Left renal pelvis (tissue), 4 donors: ENCODE measurements at regions not wholly inside any gene's neighbourhood (a gene's known extent, or its start where the extent isn't known, plus 50 kb on each side); places are given as distances from the start of the nearest gene placed in this dataset.
A peak's percentile ranks its signal among the peaks of the same experiment; 100 is the strongest.

Source experiments
- DNase-seq, 4 donors: peaks; one replicate each; pipeline ENCODE4 v3.0.0-alpha.2; 2013; ENCODE audit warnings: low read depth in 4 of 4, low spot score in 3 of 4

- no peak for DNase-seq
Measured at GRCh38 chr12:115716551-115716950, 560.9 kb downstream of the MED13L start.

GRCh38 chr12:115712676-115713075 lies 564.8 kb downstream of the MED13L start:
- no peak for DNase-seq

GRCh38 chr12:115710104-115710564 lies 567.4 kb downstream of the MED13L start:
- no peak for DNase-seq

GRCh38 chr12:115709540-115710011 lies 567.9 kb downstream of the MED13L start:
- peak in 1 of 4 donors; percentile 41 for DNase-seq

GRCh38 chr12:115708801-115709200 lies 568.7 kb downstream of the MED13L start:
- no peak for DNase-seq

DNA sequence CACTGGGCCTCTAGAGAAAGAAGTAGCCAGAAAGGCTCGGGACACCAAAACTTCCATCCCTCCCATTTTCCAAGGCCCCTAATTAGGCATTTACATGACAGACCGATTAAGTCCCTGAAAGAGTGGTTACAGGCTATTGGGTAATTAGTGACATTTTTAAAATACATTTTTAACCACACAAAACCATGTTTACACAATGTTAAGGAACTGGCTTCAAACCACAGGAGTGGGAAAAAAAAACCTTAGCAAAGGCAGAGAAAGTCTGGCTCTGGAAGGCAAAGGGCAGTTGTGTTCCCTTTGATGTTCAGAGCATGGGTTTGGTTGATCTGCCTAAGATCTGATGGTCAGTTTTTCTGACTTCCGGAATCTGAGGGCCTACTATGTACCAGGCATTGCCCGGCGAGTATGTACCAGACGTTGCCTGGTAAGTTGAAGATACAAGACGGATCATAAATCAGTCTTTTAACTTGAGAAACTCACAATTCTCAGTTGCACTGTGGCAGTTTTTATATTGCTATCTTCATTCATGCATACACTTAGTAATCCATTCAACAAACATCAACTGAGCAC lies 576.5 kb downstream of the MED13L start:
- DNase-seq, result no peak

DNA sequence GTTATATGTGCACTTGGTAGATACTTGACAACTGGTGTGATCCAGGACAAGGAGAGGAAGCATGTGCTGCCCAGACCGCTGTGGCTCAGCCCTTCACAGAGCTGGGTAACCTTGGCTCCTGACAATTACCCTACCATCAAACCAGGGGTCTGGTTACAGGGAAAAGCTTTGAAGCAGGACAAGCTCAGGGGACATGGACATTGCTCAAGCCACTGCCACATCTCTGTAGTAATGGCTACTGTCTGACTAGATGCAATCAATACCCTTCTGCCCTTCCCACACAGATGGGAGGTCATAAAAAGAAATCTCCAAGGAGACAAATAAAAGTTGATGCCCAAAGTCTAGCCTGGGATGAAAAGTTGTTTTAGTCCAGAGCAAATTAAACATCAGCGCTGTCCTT lies 577.4 kb downstream of the MED13L start:
- DNase-seq, result no peak

GRCh38 chr12:115698257-115698656 lies 579.2 kb downstream of the MED13L start:
- DNase-seq, result no peak

DNA sequence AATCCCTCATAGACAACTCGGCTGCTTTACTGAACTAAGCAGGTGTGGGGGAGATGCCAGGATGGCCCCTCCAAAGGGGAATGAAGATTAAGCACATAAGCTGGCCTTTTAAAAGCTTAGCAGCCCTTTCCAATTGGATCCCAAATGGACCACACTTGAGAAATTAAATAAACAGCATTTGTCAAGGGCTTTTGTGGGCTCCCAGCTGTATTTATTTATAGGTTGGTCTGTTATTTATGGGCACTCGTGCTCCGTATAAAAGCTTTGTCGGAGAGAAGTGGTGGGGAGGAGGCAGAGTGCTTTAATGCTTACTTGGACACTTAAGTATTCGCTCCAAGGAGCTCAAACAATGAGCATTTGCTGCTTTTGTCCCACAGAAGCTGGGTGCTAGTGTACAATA lies 580.2 kb downstream of the MED13L start:
- no peak for DNase-seq

GRCh38 chr12:115694564-115694963 lies 582.9 kb downstream of the MED13L start:
- no peak for DNase-seq

- no peak for DNase-seq
Measured at GRCh38 chr12:115693970-115694369, 583.5 kb downstream of the MED13L start.

DNA sequence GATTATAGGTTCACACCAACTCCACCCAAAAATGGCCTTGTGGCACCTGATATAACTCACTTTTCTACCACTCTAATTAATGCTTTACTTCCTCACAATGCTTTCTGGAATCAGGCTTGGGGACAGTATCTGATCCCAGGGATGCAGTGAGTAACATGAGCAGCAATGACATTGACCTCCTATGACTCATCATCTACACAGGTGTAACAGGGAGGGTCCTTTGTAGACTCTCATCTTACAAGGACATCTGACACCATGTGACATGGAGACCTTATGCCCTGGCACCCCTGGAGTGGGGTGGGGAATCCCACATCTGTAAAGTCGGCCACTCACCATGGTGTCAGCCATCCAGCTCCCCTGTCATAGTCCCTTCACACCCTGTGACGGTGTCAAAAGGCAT lies 586.4 kb downstream of the MED13L start:
- DNase-seq, result no peak

DNA sequence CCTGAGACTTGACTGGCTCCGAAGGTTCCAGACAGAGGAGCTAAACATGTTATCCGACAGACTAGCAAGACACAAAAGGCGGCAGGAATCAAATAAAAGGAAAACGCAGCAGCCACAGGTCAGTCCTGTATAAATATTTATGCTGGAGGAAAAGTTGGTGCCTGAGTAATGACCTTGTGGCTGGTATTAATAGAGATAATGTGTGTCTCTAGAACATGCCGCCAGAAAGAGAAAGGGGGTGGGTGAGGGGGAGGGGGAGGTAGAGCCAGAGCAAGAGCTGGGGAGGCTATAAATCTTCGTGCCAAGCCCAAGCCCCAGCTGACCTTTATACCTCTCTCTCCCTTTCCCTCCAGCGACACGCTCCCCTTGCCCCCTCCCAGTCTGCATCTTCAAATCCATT lies 590.4 kb downstream of the MED13L start:
- DNase-seq, result no peak

DNA sequence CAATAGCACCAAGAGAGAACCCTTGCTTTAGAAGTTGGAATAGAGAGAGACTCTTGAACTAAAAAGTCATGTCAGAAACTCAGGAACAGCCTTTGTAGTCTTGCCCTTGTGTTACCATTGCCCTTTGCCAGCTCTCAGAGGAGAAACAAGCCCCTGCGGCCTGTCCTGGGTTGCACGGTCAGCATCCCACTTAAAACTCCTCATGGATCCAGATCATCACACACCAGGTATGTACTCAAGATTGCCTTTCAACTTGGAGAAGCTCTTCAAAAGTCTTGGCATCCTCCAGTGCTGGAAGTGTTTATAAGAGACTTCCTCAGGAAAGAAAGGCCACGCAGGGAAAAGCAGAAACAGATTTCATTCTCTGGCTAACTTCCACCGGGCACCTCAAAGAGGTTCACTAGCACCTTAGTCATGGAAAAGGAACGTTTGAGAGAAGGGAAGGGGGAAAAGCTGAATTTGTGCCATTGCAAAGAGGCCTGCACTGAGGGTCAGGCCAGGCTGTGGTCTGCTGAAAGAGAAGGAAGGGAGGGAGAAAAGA lies 594.2 kb downstream of the MED13L start:
- no peak for DNase-seq

DNA sequence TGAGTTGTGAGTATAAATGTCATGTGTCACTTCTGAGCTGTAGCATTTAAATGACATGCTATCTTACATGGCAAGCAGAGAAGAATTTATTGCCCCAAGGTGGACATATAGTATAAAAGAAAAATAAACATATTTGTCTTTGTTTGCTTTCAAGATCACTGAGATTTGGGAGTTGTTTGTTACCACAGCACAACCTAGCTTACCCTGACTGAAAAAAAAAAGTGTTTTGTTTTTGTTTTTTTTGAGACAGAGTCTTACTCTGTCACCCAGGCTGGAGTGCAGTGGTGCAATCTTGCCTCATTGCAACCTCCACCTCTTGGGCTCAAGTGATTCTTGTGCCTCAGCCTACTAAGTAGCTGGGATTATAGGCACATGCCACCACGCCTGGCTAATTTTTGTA lies 596.5 kb downstream of the MED13L start:
- no peak for DNase-seq

GRCh38 chr12:115672506-115673080 lies 604.9 kb downstream of the MED13L start:
- no peak for DNase-seq

GRCh38 chr12:115672086-115672485 lies 605.4 kb downstream of the MED13L start:
- no peak for DNase-seq

DNA sequence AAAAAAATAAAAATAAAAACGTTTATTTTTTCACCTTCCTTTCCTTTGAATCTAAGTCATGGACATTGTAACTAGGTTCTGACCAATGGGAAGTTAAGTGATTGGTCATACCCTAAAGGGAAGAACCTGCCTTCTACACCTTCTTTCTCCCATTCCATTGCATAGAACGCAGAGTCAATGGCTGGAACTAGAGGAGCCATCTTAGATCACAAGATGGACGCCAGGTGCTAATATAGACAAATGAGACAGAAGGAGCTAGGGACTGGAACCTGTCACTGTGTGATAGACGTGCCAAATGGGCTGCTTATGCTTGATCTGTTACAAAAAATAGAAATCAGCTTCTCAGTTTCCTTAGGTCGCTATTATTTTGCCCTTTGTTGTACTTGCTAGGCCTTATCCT lies 606.6 kb downstream of the MED13L start:
- DNase-seq, result no peak

GRCh38 chr12:115667116-115667515 lies 610.4 kb downstream of the MED13L start:
- no peak for DNase-seq

DNA sequence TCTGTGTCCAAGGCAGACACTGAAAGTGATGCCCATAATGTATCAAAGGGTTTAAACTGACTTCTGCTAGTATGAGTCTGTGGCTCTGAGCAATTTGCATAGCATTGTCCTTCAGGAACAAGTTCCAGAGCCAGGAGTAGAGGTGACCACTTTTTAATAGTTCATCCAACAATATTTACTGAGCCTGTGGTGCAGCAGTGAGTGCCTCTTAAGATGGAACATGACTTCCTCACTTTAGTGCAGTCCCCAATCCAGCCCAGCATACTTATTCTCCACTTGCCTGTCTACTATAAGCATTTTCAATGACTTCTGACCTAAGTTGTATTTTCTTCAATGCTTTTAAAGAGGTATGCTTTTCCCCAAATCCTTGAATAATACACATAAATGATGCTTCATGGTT lies 611.3 kb downstream of the MED13L start:
- DNase-seq, result no peak

DNA sequence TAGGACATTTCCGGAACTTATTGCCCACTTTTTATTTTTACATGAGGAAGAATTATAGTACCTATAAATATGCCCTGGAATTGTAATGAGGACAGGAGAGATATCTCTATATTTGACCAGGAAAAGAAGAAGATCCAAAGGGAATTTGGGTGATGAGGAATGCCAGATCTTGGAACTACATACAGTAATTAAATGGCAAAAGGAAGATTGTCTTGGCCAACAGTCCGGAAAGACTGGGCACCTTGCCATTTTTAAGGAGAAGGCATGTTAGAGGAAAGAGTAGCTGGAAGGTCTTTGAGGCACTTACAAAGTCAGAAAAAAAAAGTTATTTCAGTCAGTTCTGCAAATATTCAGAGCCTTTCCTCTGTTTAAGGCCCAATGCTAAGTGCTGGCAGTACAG lies 616.4 kb downstream of the MED13L start:
- no peak for DNase-seq

- DNase-seq, result no peak
Measured at GRCh38 chr12:115660211-115660805, 617.2 kb downstream of the MED13L start.
